H1 (cell line): ENCODE measurements at regions not wholly inside any gene's neighbourhood (a gene's known extent, or its start where the extent isn't known, plus 50 kb on each side); places are given as distances from the start of the nearest gene placed in this dataset.

Experiments
- CTCF ChIA-PET: fragments of 300-600 bp; sonication (Branson Sonifier 250); formaldehyde crosslinking; loops from one replicate; lab custom pipeline; 2021; ENCODE audit not compliant: partially characterized antibody; lab: Charles Lee
- POLR2A ChIA-PET: fragments of 300-600 bp; sonication (Branson Sonifier 250); formaldehyde crosslinking; loops from one replicate; lab custom pipeline; 2021; ENCODE audit warnings: inconsistent platforms; ENCODE audit not compliant: partially characterized antibody; lab: Charles Lee
- DNase-seq, 2 experiments: peaks; one replicate each; pipeline versions ENCODE4 v3.0.0 to v3.0.0-alpha.2; 2010 to 2022; ENCODE audit warnings: low spot score in 2 of 2, low read depth in 1 of 2, mixed read lengths in 1 of 2
- FAIRE-seq: peaks from 2 replicates; lab custom pipeline; 2011; peaks lifted over from hg19 to GRCh38; lab: Jason Lieb, UNC
- H2AFZ ChIP-seq: 2 replicates; pipeline ENCODE4 v1.8.1; 2012; ENCODE audit warnings: low read length, inconsistent platforms
- H2AK5ac ChIP-seq: 2 replicates; pipeline ENCODE4 v1.6.1; 2013; ENCODE audit warnings: low read depth, low read length
- H2BK120ac ChIP-seq: replicated peaks from 2 replicates; pipeline ENCODE3; 2013; ENCODE audit warnings: low read depth, low read length, inconsistent platforms
- H2BK12ac ChIP-seq: 2 replicates; pipeline ENCODE4 v1.6.1; 2013; ENCODE audit warnings: low read depth, low read length
- H2BK15ac ChIP-seq: 2 replicates; pipeline ENCODE4 v1.6.1; 2013; ENCODE audit warnings: low read length
- H2BK20ac ChIP-seq: 2 replicates; pipeline ENCODE4 v1.6.1; 2013; ENCODE audit warnings: low read length
- H2BK5ac ChIP-seq: 2 replicates; pipeline ENCODE4 v1.6.1; 2013; ENCODE audit warnings: low read depth, low read length
- H3K14ac ChIP-seq: 2 replicates; pipeline ENCODE4 v1.6.1; 2013; ENCODE audit warnings: inconsistent platforms; ENCODE audit not compliant: insufficient read length
- H3K18ac ChIP-seq: 2 replicates; pipeline ENCODE4 v1.6.1; 2013; ENCODE audit warnings: low read length; ENCODE audit errors: extremely low read depth
- H3K23ac ChIP-seq: 2 replicates; pipeline ENCODE4 v1.6.1; 2013; ENCODE audit warnings: inconsistent platforms; ENCODE audit not compliant: insufficient read length
- H3K23me2 ChIP-seq: 2 replicates; pipeline ENCODE4 v1.6.1; 2013; ENCODE audit warnings: low read depth, low read length
- H3K27ac ChIP-seq: 2 replicates; pipeline ENCODE4 v1.6.1; 2011; ENCODE audit warnings: low read depth, low read length, inconsistent platforms
- H3K27me3 ChIP-seq, 4 experiments: replicated peaks in 1 of 4; 1 replicate in 1 of 4; 2 replicates in 3 of 4; pipeline versions ENCODE4 v1.6.1 to v1.8.1; 2011 to 2013; ENCODE audit warnings: low read length in 3 of 4, mild to moderate bottlenecking in 3 of 4, inconsistent platforms in 2 of 4, mixed read lengths in 2 of 4, moderate library complexity in 1 of 4; ENCODE audit not compliant: control insufficient read depth in 3 of 4, insufficient read depth in 3 of 4; ENCODE audit errors: extremely low read depth in 1 of 4
- H3K36me3 ChIP-seq, 4 experiments: 2 replicates each; pipeline versions ENCODE4 v1.6.1 to v1.8.1; 2011 to 2013; ENCODE audit warnings: mild to moderate bottlenecking in 4 of 4, low read length in 3 of 4, moderate library complexity in 2 of 4, control low read depth in 1 of 4, inconsistent platforms in 1 of 4; ENCODE audit not compliant: insufficient read depth in 4 of 4, control insufficient read depth in 2 of 4
- H3K4ac ChIP-seq: replicated peaks from 2 replicates; pipeline ENCODE3; 2013; ENCODE audit warnings: low read length, low read depth, mixed read lengths, inconsistent platforms; ENCODE audit not compliant: insufficient read length
- H3K4me1 ChIP-seq, 4 experiments: replicated peaks in 1 of 4; 1 replicate in 1 of 4; 2 replicates in 3 of 4; pipeline versions ENCODE4 v1.6.1 to v1.8.1; 2011 to 2013; ENCODE audit warnings: low read length in 3 of 4, inconsistent platforms in 2 of 4, mixed read lengths in 1 of 4; ENCODE audit not compliant: insufficient read depth in 4 of 4, control insufficient read depth in 3 of 4
- H3K4me2 ChIP-seq, 2 experiments: 2 replicates each; pipeline versions ENCODE4 v1.6.1 to v1.8.1; 2011 to 2013; ENCODE audit warnings: low read depth in 2 of 2, low read length in 2 of 2, control low read depth in 1 of 2, inconsistent platforms in 1 of 2, mild to moderate bottlenecking in 1 of 2; ENCODE audit not compliant: insufficient read depth in 1 of 2
- H3K4me3 ChIP-seq, 4 experiments: fragments of 200-600, 300-600 bp in 1 of 4; sonication (generic), shearing (Covaris generic), sonication (Bioruptor Twin) in 1 of 4; 2 replicates each; pipeline versions ENCODE4 v1.5.1 to v1.8.1; 2011 to 2016; ENCODE audit warnings: low read length in 4 of 4, low read depth in 3 of 4, control low read depth in 2 of 4, inconsistent platforms in 2 of 4, mild to moderate bottlenecking in 2 of 4, mixed read lengths in 1 of 4, moderate library complexity in 1 of 4; ENCODE audit not compliant: insufficient read depth in 2 of 4; ENCODE audit errors: extremely low read depth in 1 of 4
- H3K56ac ChIP-seq: replicated peaks from 2 replicates; pipeline ENCODE3; 2013; ENCODE audit warnings: low read depth, mild to moderate bottlenecking, mixed read lengths, low read length, inconsistent platforms; ENCODE audit not compliant: insufficient read length
- H3K79me1 ChIP-seq: 2 replicates; pipeline ENCODE4 v1.6.1; 2013; ENCODE audit warnings: low read depth, low read length, control low read depth
- H3K79me2 ChIP-seq, 2 experiments: 2 replicates each; pipeline versions ENCODE4 v1.6.1 to v1.8.1; 2012 to 2013; ENCODE audit warnings: low read length in 2 of 2, mild to moderate bottlenecking in 2 of 2, inconsistent platforms in 1 of 2; ENCODE audit not compliant: insufficient read depth in 2 of 2, control insufficient read depth in 1 of 2
- H3K9ac ChIP-seq, 4 experiments: replicated peaks in 1 of 4; 1 replicate in 1 of 4; 2 replicates in 3 of 4; pipeline versions ENCODE4 v1.6.1 to v1.8.1; 2011 to 2013; ENCODE audit warnings: low read depth in 3 of 4, low read length in 3 of 4, control low read depth in 2 of 4, mild to moderate bottlenecking in 2 of 4, moderate library complexity in 2 of 4, inconsistent platforms in 1 of 4; ENCODE audit errors: extremely low read depth in 1 of 4
- H3K9me3 ChIP-seq, 2 experiments: 2 replicates each; pipeline versions ENCODE4 v1.6.1 to v1.8.1; 2012 to 2013; ENCODE audit warnings: mild to moderate bottlenecking in 2 of 2, moderate library complexity in 2 of 2, control low read depth in 1 of 2, inconsistent platforms in 1 of 2, low read depth in 1 of 2, low read length in 1 of 2, mixed read lengths in 1 of 2; ENCODE audit not compliant: insufficient read depth in 2 of 2
- H4K20me1 ChIP-seq, 2 experiments: replicated peaks in 1 of 2; 2 replicates each; pipeline versions ENCODE3 to v1.8.1; 2011 to 2013; ENCODE audit warnings: inconsistent platforms in 2 of 2, low read length in 2 of 2, mild to moderate bottlenecking in 1 of 2; ENCODE audit not compliant: insufficient read depth in 2 of 2, control insufficient read depth in 1 of 2
- H4K5ac ChIP-seq: 2 replicates; pipeline ENCODE4 v1.6.1; 2013; ENCODE audit warnings: low read length, low read depth, mixed read lengths, inconsistent platforms; ENCODE audit not compliant: insufficient read length
- H4K8ac ChIP-seq: 2 replicates; pipeline ENCODE4 v1.8.0; 2013; ENCODE audit warnings: mild to moderate bottlenecking, moderate library complexity, low read length, inconsistent platforms; ENCODE audit not compliant: insufficient read depth; ENCODE audit errors: extremely low read depth
- H4K91ac ChIP-seq: replicated peaks from 2 replicates; pipeline ENCODE3; 2013; ENCODE audit warnings: low read length, mixed read lengths, inconsistent platforms; ENCODE audit not compliant: insufficient read length
- BACH1 ChIP-seq: IDR thresholded peaks from 2 replicates; pipeline ENCODE4 v1.6.1; 2012; ENCODE audit warnings: low read length, improper control_type of control experiment
- BRCA1 ChIP-seq: IDR thresholded peaks from 2 replicates; pipeline ENCODE4 v1.6.1; 2012; ENCODE audit warnings: low read depth, low read length, improper control_type of control experiment
- CTCF ChIP-seq, 3 experiments: IDR thresholded peaks; 1 replicate in 2 of 3; 2 replicates in 1 of 3; pipeline versions ENCODE4 v1.5.1 to v1.6.1; 2011; ENCODE audit warnings: low read length in 3 of 3, mild to moderate bottlenecking in 3 of 3, inconsistent platforms in 2 of 3, low read depth in 1 of 3, moderate library complexity in 1 of 3; ENCODE audit not compliant: insufficient read depth in 1 of 3; ENCODE audit errors: control extremely low read depth in 1 of 3
- HDAC6 ChIP-seq: IDR thresholded peaks from one replicate; pipeline ENCODE4 v1.7.1; 2012; ENCODE audit warnings: low read depth, mild to moderate bottlenecking, inconsistent platforms, low read length, moderate library complexity
- RAD21 ChIP-seq, 2 experiments: IDR thresholded peaks in 1 of 2; conservative IDR thresholded peaks in 1 of 2; 2 replicates each; pipeline ENCODE4 v1.6.1; 2011; ENCODE audit warnings: low read depth in 2 of 2, low read length in 2 of 2, improper control_type of control experiment in 1 of 2, inconsistent platforms in 1 of 2, mild to moderate bottlenecking in 1 of 2, moderate library complexity in 1 of 2
- SP4 ChIP-seq: IDR thresholded peaks from 2 replicates; pipeline ENCODE4 v1.6.1; 2012; ENCODE audit warnings: low read length, inconsistent platforms
- TAF7 ChIP-seq: optimal IDR thresholded peaks from 2 replicates; pipeline ENCODE3; 2011; ENCODE audit warnings: low read depth, mild to moderate bottlenecking, inconsistent platforms, low read length, moderate library complexity, borderline replicate concordance
- TBP ChIP-seq: IDR thresholded peaks from 2 replicates; pipeline ENCODE4 v1.6.1; 2011; ENCODE audit warnings: low read depth, low read length, improper control_type of control experiment
- WGBS, 2 experiments: shearing (Covaris generic) in 1 of 2; methylation state at CpG; one replicate each; pipeline versions ENCODE4 v1.1.6 to v1.1.7; 2013 to 2015; ENCODE audit warnings: low lambda C conversion rate in 2 of 2, mixed read lengths in 2 of 2, inconsistent platforms in 1 of 2, low coverage in 1 of 2, missing lambda C conversion rate in 1 of 2; ENCODE audit not compliant: insufficient replicate concordance in 2 of 2, insufficient coverage in 1 of 2, insufficient read length in 1 of 2; ENCODE audit errors: extremely low coverage in 1 of 2, missing lambda C conversion rate in 1 of 2; 5-methylcytosine and 5-hydroxymethylcytosine counted together

- Histone ChIP-seq H3K4me1 (no peaks in the 10 kb centered on the region), H3K79me1 (no peaks in the 10 kb centered on the region), H3K4me3 (no peak overlapping the region), H3K79me2 (no peaks in the 10 kb centered on the region), H3K4ac (no peak overlapping the region), H2BK15ac (no peak overlapping the region), H4K91ac (no peak overlapping the region), H3K27me3 (no peaks in the 10 kb centered on the region), H3K9ac (no peak overlapping the region), H2AK5ac (no peak overlapping the region), H3K23me2 (no peaks in the 10 kb centered on the region), H3K4me2 (no peak overlapping the region), H3K14ac (no peak overlapping the region), H2AFZ (no peak overlapping the region), H3K9me3 (no peaks in the 10 kb centered on the region; a peak in 1 of 4 replicates), H2BK12ac (no peak overlapping the region), H2BK20ac (no peak overlapping the region), H4K5ac (no peak overlapping the region), H3K23ac (no peak overlapping the region), H4K20me1 (no peaks in the 10 kb centered on the region), H3K56ac (no peak overlapping the region), H3K36me3 (no peaks in the 10 kb centered on the region), H3K18ac (no peak overlapping the region), H2BK120ac (no peak overlapping the region), H2BK5ac (no peak overlapping the region), H3K27ac (no peak overlapping the region), H4K8ac (no peak overlapping the region)
- POLR2A ChIA-PET = no interaction called here
- no peak for FAIRE-seq
- DNase-seq = no peak
- 85% methylated on average over 5 of the region's 7 CpGs; no CpG with 5 or more reads in 1 of the 2 experiments for WGBS, 2 experiments
- peak in 2 of 3 experiments; percentile 10 to 28; a peak in 2 of 4 replicates for TF ChIP-seq CTCF (IDR thresholded peaks at IDR 0.05; ENCODE audit: control extremely low read depth in 1 of 3, insufficient read depth in 1 of 3, low read depth in 1 of 3, low read length in 3 of 3)
- TF ChIP-seq TAF7 = no peak
- no peak for TF ChIP-seq BRCA1
- TF ChIP-seq TBP = no peak
- TF ChIP-seq SP4 = no peak
- no peak for TF ChIP-seq BACH1
- no peak for TF ChIP-seq HDAC6
- TF ChIP-seq RAD21 (IDR thresholded peaks at IDR 0.05 in 1 of 2, conservative IDR thresholded peaks at IDR 0.05 in 1 of 2; ENCODE audit: low read depth in 2 of 2, low read length in 2 of 2) = peak in 1 of 2 experiments; percentile 35; a peak in 2 of 4 replicates
- CTCF ChIA-PET = no interaction called here
Observed at GRCh38 chr6:156146891-156147290, 630.3 kb upstream of the ARID1B start.
